NCI-H146 treated with DMSO at 0.1 percent for 48 hours (cell line): ENCODE measurements at regions not wholly inside any gene's neighbourhood (a gene's known extent, or its start where the extent isn't known, plus 50 kb on each side); places are given as distances from the start of the nearest gene placed in this dataset.

Source experiments
- DNase-seq: peaks from one replicate; lab custom pipeline; 2025; ENCODE audit not compliant: unreplicated experiment; lab: John Stamatoyannopoulos, UW

GRCh38 chr10:10921826-10922461 lies 95.7 kb upstream of the CELF2 start:
- no peak for DNase-seq

- DNase-seq = no peak
Measured at GRCh38 chr10:10923029-10923651, 94.5 kb upstream of the CELF2 start.

- DNase-seq = no peak
Measured at GRCh38 chr10:10925667-10926066, 92.0 kb upstream of the CELF2 start.

GRCh38 chr10:10927608-10928007 lies 90.1 kb upstream of the CELF2 start:
- no peak for DNase-seq

DNA sequence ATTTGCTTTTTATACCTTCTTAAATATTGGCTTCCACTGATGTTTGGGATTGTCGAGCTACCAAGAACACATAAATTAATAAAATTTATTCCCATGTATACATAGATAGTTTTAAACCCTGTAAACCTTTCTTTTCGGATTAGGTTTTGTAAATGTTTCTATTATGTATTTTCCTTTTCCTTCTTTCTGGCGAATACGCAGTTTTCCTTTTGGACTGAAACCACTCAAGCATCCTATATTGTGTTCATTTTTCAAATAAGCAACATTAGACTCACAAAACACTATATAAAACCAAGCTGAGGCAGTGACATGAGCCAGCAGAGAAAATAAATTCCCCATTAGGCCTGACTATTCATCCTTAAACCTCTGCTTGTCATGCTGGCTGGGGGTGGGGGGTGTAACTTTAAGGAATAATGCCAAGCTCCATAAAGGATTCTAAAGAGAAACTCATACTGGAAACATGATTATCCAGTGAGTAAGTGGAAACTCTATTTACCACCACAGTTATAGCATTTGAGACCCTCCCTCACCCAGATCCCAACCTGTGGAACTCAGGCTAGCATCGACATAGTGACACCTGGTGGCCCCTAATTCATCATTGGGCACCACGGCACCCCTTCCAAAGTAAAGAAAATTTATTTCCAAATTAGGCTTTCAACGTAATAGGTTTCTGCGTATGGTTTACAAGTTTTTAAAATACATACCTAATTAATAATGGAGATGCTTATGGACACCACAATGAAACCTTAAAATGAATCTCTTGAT lies 86.5 kb upstream of the CELF2 start:
- no peak for DNase-seq

- no peak for DNase-seq
Measured at GRCh38 chr10:10935032-10935431, 82.6 kb upstream of the CELF2 start.

DNA sequence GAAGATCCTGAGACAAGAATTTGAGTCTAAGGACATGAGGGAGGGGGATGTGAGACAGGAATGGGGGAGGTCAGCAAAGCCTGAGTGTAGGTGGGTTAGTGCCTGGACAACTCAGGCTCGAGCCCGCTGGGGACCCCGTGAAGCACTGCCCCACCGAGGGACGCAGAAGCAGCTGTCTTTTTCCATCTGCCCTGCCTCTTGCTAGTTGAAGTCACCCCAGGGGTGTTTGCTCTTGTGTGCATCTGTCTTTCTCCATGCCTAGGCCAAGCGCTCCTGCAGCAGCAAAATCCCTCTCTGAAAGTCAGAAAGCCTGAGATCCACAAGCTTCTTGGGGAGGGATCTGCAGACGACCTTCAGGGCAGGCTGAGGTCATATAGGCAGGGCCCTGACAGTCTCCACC lies 79.0 kb upstream of the CELF2 start:
- no peak for DNase-seq

DNA sequence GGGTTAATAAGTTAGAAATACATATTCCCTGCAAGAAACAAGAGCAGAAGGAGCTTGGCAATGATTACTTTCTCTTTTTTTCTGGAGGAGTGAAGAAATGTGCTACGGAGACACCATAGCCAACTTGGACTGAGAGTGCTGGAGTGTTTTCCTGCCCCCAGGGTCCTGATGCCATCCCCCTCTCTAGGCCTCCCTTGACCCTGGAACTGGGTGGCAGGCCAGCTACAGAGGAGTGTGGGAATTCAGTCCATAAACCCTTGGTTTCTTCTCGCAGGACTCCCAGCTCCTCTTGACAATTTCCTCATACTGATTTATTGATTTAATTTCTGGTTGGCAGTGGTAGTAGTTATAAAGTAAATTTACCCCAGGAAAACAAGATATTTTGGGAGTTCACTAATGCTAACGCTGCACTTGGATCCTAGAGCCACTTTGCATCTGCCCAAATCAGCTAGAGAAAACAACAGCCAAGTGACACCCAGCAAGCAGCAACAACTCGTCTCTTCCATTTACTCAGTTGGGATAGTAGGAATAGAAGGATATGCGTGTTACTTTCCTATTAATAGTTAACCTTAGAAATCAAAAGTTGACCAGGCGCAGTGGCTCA lies 76.4 kb upstream of the CELF2 start:
- no peak for DNase-seq

DNA sequence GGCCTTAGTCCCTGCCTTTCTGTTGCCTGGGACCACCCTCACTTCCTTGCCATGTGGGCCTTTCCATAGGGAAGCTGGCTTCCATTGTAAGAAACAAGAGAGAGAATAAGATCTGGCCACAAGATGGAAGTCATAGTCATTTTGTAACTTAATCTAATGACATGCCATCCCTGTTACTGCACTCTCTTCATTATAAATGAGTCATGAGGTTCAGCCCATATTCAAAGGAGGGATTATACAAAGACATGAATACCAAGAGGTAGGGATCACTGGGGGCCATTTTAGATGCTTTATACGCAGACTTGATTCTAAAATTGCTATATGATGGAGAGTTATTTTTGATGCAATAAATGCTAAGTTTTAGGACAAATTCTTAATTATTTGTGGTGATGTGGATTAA lies 75.2 kb upstream of the CELF2 start:
- no peak for DNase-seq

- no peak for DNase-seq
Measured at GRCh38 chr10:10946081-10946480, 71.6 kb upstream of the CELF2 start.

GRCh38 chr10:10946801-10947200 lies 70.9 kb upstream of the CELF2 start:
- no peak for DNase-seq

GRCh38 chr10:10951675-10952074 lies 66.0 kb upstream of the CELF2 start:
- no peak for DNase-seq

GRCh38 chr10:10952800-10953199 lies 64.9 kb upstream of the CELF2 start:
- DNase-seq = no peak

GRCh38 chr10:10956681-10957542 lies 60.8 kb upstream of the CELF2 start:
- no peak for DNase-seq

- DNase-seq = no peak
Measured at GRCh38 chr10:10958041-10958440, 59.6 kb upstream of the CELF2 start.

- DNase-seq = no peak
Measured at GRCh38 chr10:10959666-10960065, 58.0 kb upstream of the CELF2 start.

DNA sequence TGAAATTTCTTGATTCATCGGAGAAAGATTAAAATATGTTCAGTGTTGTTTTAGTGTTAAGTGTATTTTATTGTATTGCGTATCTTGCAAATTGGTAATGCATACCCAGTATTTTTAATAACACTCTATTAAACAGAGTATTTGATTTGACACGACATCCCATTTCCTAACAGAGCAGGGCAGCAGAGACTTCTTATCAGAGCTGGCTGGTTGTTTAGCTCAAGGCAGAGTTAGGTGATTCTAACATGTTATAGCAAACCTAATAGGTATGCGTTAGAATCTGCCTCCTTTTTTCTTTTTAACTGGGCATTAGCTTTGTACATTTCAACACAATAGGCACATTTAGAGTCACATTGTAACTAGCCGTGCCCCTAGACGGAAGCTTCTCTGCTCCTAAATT lies 57.1 kb upstream of the CELF2 start:
- no peak for DNase-seq

DNA sequence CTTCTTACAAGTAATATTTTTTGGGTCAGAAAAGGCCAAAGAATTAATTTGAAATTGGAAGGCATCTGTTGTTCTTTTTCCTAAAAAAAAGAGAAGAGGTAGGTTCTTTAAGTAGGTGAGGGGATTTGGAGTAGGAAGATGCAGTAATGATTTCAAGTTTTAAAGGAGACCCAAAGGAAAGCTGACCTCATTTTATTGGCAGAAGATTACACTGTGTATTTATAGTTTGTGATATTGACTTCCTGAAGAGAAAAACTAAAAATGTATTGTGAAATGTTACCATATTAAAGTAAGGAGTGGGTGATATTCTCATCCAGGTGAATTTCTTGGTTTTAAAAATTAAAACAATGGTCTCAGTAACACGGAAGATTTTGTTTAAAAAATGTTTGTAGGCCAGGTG lies 56.6 kb upstream of the CELF2 start:
- DNase-seq = no peak

DNA sequence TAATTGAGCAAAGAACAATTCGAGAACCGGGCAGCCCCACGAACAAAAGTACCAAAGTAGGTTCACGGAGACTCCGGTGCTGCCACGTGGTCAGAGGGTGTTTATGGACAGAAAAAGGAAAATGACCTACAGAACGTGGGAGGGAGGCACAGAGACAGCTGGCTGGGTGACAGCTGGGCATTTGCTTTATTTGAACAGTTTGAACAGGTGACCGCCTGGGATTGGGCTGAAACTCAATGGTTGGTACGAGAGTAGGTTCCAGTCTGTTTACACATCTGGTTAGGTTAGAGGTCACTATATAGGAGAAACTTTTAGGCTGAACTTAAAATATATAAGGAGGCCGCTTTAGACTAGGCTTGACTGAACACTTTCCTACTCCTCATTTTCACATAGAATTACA lies 50.6 kb upstream of the CELF2 start:
- DNase-seq = peak; percentile 5

DNA sequence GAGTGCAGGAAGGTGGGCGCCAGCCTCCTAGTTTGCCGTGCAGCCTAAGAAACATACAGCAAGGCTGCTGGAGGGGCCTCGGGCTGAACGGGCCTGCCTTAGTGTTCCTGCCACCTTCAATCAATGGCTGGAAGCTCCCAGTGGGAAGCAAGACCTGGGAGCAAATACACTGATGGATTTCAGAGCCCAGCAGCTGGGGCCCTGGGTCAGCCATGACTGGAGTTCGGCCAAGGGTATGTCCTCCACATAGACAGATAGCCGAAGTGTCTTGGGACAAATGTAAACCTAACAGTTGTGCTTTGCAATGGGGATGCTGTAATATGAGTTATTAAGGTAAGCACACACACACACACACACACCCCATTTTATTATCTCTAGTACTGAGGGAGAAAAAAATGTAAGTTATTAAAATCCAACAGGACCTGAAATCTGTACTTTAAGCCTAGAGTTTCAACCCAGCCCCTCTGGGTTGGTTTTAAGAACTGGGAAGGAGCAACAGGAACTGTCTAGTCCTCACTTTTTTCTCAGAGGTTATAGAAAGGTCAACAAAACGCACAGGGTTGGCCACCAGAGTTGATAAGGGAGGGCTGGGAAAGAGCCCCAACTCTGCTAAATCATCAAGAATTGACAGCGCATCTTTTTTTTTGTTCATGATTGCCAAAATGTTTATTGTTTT lies 50.0 kb upstream of the CELF2 start:
- no peak for DNase-seq
